CD14-positive monocyte (primary cell): ENCODE measurements at regions not wholly inside any gene's neighbourhood (a gene's known extent, or its start where the extent isn't known, plus 50 kb on each side); places are given as distances from the start of the nearest gene placed in this dataset.

Experiments used
- DNase-seq, 3 donors: peaks; one replicate each; pipeline ENCODE4 v3.0.0-alpha.2; 2011 to 2022
- H2AFZ ChIP-seq: 2 replicates; pipeline ENCODE4 v1.6.0; 2012; ENCODE audit warnings: mild to moderate bottlenecking, low read depth, low read length, inconsistent platforms; ENCODE audit not compliant: insufficient read depth, poor library complexity, severe bottlenecking
- H3K27ac ChIP-seq, 2 donors: 1 replicate in 1 of 2; 2 replicates in 1 of 2; pipeline ENCODE4 v1.5.1; 2012 to 2013; ENCODE audit warnings: low read length in 2 of 2, control low read depth in 1 of 2, inconsistent platforms in 1 of 2, low read depth in 1 of 2, mild to moderate bottlenecking in 1 of 2
- H3K27me3 ChIP-seq, 2 donors: one replicate each; pipeline versions ENCODE4 v1.6.0 to v1.6.1; 2011 to 2013; ENCODE audit warnings: low read length in 2 of 2; ENCODE audit not compliant: control insufficient read depth in 2 of 2, insufficient read depth in 2 of 2
- H3K36me3 ChIP-seq, 2 donors: replicated peaks in 1 of 2; 1 replicate in 1 of 2; 2 replicates in 1 of 2; pipeline versions ENCODE4 v1.5.1 to v1.6.1; 2012 to 2013; ENCODE audit warnings: low read length in 2 of 2, control low read depth in 1 of 2, inconsistent platforms in 1 of 2, mild to moderate bottlenecking in 1 of 2; ENCODE audit not compliant: insufficient read depth in 2 of 2, control insufficient read depth in 1 of 2
- H3K4me1 ChIP-seq, 2 donors: 1 replicate in 1 of 2; 2 replicates in 1 of 2; pipeline versions ENCODE4 v1.5.1 to v1.6.1; 2012 to 2013; ENCODE audit warnings: low read length in 2 of 2, control low read depth in 1 of 2, inconsistent platforms in 1 of 2, mild to moderate bottlenecking in 1 of 2, moderate library complexity in 1 of 2; ENCODE audit not compliant: insufficient read depth in 2 of 2, control insufficient read depth in 1 of 2
- H3K4me2 ChIP-seq: replicated peaks from 2 replicates; pipeline ENCODE3; 2012; ENCODE audit warnings: low read length, moderate library complexity, mild to moderate bottlenecking; ENCODE audit not compliant: poor library complexity, severe bottlenecking; ENCODE audit errors: extremely low read depth
- H3K4me3 ChIP-seq, 3 experiments: fragments of 200-600 bp in 1 of 3; sonication (generic) in 1 of 3; replicated peaks in 1 of 3; 1 replicate in 2 of 3; 2 replicates in 1 of 3; pipeline ENCODE4 v1.5.1; 2011 to 2013; ENCODE audit warnings: low read length in 3 of 3, mild to moderate bottlenecking in 3 of 3, control low read depth in 2 of 3, low read depth in 2 of 3, inconsistent platforms in 1 of 3, moderate library complexity in 1 of 3
- H3K79me2 ChIP-seq: 2 replicates; pipeline ENCODE4 v1.6.0; 2012; ENCODE audit warnings: mild to moderate bottlenecking, control low read depth, inconsistent platforms, low read length, moderate library complexity; ENCODE audit not compliant: insufficient read depth
- H3K9ac ChIP-seq: 2 replicates; pipeline ENCODE4 v1.6.0; 2017; ENCODE audit warnings: low read length, mild to moderate bottlenecking; ENCODE audit not compliant: insufficient read depth, poor library complexity, severe bottlenecking
- H3K9me3 ChIP-seq, 2 donors: replicated peaks in 1 of 2; 1 replicate in 1 of 2; 2 replicates in 1 of 2; pipeline versions ENCODE4 v1.5.1 to v1.6.1; 2012 to 2013; ENCODE audit warnings: low read length in 2 of 2, control low read depth in 1 of 2; ENCODE audit not compliant: control insufficient read depth in 1 of 2, insufficient read depth in 1 of 2
- H4K20me1 ChIP-seq: 2 replicates; pipeline ENCODE4 v1.6.0; 2012; ENCODE audit warnings: mild to moderate bottlenecking, low read length, control low read depth, moderate library complexity; ENCODE audit not compliant: insufficient read depth
- H3K27ac Mint-ChIP-seq, 7 donors: one replicate each; pipeline ENCODE4 v1.8.0; 2020; ENCODE audit warnings: mild to moderate bottlenecking in 7 of 7, mixed read lengths in 7 of 7, moderate library complexity in 6 of 7, inconsistent platforms in 2 of 7
- H3K27me3 Mint-ChIP-seq, 3 donors: one replicate each; pipeline ENCODE4 v1.8.0; 2021 to 2022; ENCODE audit warnings: low read depth in 3 of 3, mild to moderate bottlenecking in 3 of 3, mixed read lengths in 3 of 3, moderate library complexity in 3 of 3, inconsistent platforms in 1 of 3
- H3K36me3 Mint-ChIP-seq, 2 donors: one replicate each; pipeline ENCODE4 v1.8.0; 2020; ENCODE audit warnings: mixed read lengths in 2 of 2, inconsistent platforms in 1 of 2, mild to moderate bottlenecking in 1 of 2
- H3K4me1 Mint-ChIP-seq: one replicate; pipeline ENCODE4 v1.8.0; 2020; ENCODE audit warnings: mild to moderate bottlenecking, mixed read lengths
- H3K4me3 Mint-ChIP-seq, 2 donors: one replicate each; pipeline ENCODE4 v1.8.0; 2020; ENCODE audit warnings: mild to moderate bottlenecking in 2 of 2, mixed read lengths in 2 of 2, moderate library complexity in 1 of 2
- H3K9me3 Mint-ChIP-seq, 7 donors: one replicate each; pipeline ENCODE4 v1.8.0; 2020 to 2022; ENCODE audit warnings: mixed read lengths in 7 of 7, mild to moderate bottlenecking in 6 of 7, moderate library complexity in 6 of 7, inconsistent platforms in 2 of 7
- WGBS: methylation state at CpG from one replicate; pipeline ENCODE4 v1.1.5; 2013; ENCODE audit warnings: missing lambda C conversion rate; ENCODE audit not compliant: insufficient coverage; 5-methylcytosine and 5-hydroxymethylcytosine counted together
- intact Hi-C, 2 donors: fragments of 100-400 bp; cut with micrococcal nuclease; formaldehyde crosslinking; loops; one replicate each; pipeline versions ENCODE4 v1.15.0 to v1.15.1; 2023
- TF ChIP-seq, protein P1 (sequence below): fragments of 200-600 bp; IDR thresholded peaks from one replicate; pipeline ENCODE4 v1.8.0; 2022; ENCODE audit warnings: antibody characterized with exemption, mild to moderate bottlenecking

DNA sequence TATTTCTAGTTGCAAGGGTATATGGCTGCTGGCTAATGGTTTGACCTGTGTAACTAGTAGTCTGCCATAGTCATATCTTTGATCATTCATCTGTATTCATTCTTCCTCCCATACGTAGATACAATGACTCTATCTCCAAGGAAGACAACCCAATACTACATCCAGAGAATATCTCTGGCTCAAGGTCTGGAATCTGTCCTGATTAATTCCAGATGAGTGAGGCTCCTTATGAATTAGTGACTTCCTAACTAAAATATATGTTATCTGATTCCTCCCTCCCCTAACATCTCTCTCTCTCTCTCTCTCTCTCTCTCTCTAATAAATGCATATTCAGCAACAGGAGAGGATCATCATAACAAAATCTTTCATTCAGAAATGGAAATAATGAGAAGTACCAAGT lies 641.5 kb downstream of the FAT4 start:
- Mint-ChIP-seq H3K4me1 (no peaks in the 10 kb centered on the region), H3K9me3 (peaks cover 0 to 5% (median 2%) of the 10 kb centered on the region in 7 donors), H3K36me3 (no peaks in the 10 kb centered on the region), H3K27ac (no peak overlapping the region), H3K4me3 (no peak overlapping the region), H3K27me3 (no peaks in the 10 kb centered on the region)
- H2AFZ ChIP-seq: no peak overlapping the region
- no peaks in the 10 kb centered on the region for H3K36me3 ChIP-seq
- H3K27ac ChIP-seq: no peak overlapping the region
- WGBS: 100% methylated on average over 1 of the region's 1 CpG
- H3K4me3 ChIP-seq: no peak overlapping the region
- H3K79me2 ChIP-seq: no peaks in the 10 kb centered on the region
- no peak for DNase-seq
- H3K27me3 ChIP-seq: no peaks in the 10 kb centered on the region
- intact Hi-C loops: no loop called here
- H3K9ac ChIP-seq: no peak overlapping the region
- H3K4me2 ChIP-seq: no peak overlapping the region
- no peaks in the 10 kb centered on the region for H3K4me1 ChIP-seq
- H3K9me3 ChIP-seq: peaks cover 6% of the 10 kb centered on the region in 2 donors
- TF ChIP-seq, protein P1, sequence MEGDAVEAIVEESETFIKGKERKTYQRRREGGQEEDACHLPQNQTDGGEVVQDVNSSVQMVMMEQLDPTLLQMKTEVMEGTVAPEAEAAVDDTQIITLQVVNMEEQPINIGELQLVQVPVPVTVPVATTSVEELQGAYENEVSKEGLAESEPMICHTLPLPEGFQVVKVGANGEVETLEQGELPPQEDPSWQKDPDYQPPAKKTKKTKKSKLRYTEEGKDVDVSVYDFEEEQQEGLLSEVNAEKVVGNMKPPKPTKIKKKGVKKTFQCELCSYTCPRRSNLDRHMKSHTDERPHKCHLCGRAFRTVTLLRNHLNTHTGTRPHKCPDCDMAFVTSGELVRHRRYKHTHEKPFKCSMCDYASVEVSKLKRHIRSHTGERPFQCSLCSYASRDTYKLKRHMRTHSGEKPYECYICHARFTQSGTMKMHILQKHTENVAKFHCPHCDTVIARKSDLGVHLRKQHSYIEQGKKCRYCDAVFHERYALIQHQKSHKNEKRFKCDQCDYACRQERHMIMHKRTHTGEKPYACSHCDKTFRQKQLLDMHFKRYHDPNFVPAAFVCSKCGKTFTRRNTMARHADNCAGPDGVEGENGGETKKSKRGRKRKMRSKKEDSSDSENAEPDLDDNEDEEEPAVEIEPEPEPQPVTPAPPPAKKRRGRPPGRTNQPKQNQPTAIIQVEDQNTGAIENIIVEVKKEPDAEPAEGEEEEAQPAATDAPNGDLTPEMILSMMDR: no peak
- H4K20me1 ChIP-seq: no peaks in the 10 kb centered on the region

DNA sequence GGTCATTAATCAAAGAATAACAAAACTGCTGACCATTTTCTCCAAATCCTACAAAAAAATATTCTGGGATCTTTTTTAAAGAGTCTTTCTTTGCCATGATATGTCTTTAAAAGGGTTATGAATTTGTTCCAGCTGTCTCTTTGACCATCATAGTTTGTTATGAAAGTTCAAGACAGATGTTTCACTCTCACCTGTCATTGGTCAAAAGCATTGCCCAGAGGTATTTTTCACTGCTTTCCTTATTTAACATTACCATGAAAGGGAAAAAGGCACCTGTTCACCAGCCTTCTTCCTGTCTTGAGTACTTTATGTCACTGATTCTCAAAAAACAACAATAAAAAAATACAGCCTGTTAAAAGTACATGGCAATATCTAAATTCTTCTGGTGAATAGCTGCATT lies 643.8 kb downstream of the FAT4 start:
- Histone ChIP-seq H3K4me3 (no peak overlapping the region), H3K9me3 (peaks cover 14 to 18% of the 10 kb centered on the region in 2 donors), H3K4me2 (no peak overlapping the region), H4K20me1 (no peaks in the 10 kb centered on the region), H3K27me3 (no peaks in the 10 kb centered on the region), H3K4me1 (no peaks in the 10 kb centered on the region), H2AFZ (no peak overlapping the region), H3K9ac (no peak overlapping the region), H3K36me3 (no peaks in the 10 kb centered on the region), H3K27ac (no peak overlapping the region), H3K79me2 (no peaks in the 10 kb centered on the region)
- no peak overlapping the region for H3K4me3 Mint-ChIP-seq
- TF ChIP-seq, protein P1: no peak
- H3K27ac Mint-ChIP-seq: no peak overlapping the region
- no peaks in the 10 kb centered on the region for H3K27me3 Mint-ChIP-seq
- H3K36me3 Mint-ChIP-seq: no peaks in the 10 kb centered on the region
- DNase-seq: no peak
- intact Hi-C loops: no loop called here
- H3K4me1 Mint-ChIP-seq: no peaks in the 10 kb centered on the region
- peaks cover 0 to 19% (median 2%) of the 10 kb centered on the region in 7 donors for H3K9me3 Mint-ChIP-seq
